ENCODE measurements at regions not wholly inside any gene's neighbourhood (a gene's known extent, or its start where the extent isn't known, plus 50 kb on each side); places are given as distances from the start of the nearest gene placed in this dataset.

Small RNAs in the stretch of these regions (small RNA-seq; reads per million reads assigned to genes)
- 0 reads per million in 2 experiments for gene KSR1P1

Data from NCI-H460 (cell line).